H54 (cell line): ENCODE measurements at regions not wholly inside any gene's neighbourhood (a gene's known extent, or its start where the extent isn't known, plus 50 kb on each side); places are given as distances from the start of the nearest gene placed in this dataset.

Source experiments
- DNase-seq: peaks from one replicate; pipeline ENCODE4 v3.0.0; 2011; ENCODE audit warnings: low spot score, mixed read lengths; ENCODE audit not compliant: insufficient read length
- FAIRE-seq: peaks from 3 replicates; lab custom pipeline; 2011; peaks lifted over from hg19 to GRCh38; lab: Jason Lieb, UNC
- POLR2A ChIP-seq: IDR thresholded peaks from 2 replicates; pipeline ENCODE4 v1.6.1; 2011; ENCODE audit warnings: low read depth, mild to moderate bottlenecking, low read length

DNA sequence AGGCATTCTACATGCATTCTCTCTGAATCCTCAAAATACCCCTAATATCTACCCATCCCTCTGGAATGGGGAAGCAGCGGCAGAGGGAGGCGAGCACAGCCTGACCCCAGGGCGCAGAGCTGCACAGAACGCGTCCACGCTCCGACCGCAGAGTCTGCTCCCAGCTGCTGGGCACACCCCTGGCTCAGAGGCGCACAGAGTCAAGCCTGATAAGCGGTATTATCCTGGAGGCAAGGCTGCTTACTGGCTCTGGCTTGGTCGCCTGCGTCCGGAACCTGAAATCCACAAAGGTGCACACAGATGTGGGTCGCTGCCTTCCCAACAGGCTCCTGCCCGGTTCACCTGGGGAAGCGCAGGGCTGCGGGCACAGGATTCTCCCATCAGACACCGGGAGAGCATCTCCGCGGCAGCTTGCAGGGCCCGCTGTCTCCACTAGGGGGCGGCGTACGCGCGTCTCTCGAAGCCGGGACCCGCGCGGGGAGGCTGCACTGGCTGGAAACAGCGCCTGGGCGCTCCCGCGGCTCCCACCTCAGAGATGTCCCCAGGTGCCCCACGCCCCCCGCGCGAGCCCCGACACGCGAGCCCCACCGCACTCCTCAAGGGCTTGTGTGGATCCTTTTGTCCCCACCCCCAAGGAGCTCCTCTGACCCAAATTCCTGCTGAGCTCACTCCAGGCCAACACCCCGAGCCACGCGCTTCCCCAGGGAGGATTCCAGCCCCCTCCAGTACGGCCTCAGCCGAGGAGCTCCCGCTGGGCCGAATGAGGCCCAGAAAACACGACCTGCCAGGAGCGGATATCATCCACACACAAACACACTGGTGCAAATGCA lies 120.1 kb upstream of the FZD10 start:
- no peak for TF ChIP-seq POLR2A
- no peak for DNase-seq
- no peak for FAIRE-seq

GRCh38 chr12:130043685-130044406 lies 118.4 kb upstream of the FZD10 start:
- no peak for FAIRE-seq
- no peak for DNase-seq
- no peak for TF ChIP-seq POLR2A

DNA sequence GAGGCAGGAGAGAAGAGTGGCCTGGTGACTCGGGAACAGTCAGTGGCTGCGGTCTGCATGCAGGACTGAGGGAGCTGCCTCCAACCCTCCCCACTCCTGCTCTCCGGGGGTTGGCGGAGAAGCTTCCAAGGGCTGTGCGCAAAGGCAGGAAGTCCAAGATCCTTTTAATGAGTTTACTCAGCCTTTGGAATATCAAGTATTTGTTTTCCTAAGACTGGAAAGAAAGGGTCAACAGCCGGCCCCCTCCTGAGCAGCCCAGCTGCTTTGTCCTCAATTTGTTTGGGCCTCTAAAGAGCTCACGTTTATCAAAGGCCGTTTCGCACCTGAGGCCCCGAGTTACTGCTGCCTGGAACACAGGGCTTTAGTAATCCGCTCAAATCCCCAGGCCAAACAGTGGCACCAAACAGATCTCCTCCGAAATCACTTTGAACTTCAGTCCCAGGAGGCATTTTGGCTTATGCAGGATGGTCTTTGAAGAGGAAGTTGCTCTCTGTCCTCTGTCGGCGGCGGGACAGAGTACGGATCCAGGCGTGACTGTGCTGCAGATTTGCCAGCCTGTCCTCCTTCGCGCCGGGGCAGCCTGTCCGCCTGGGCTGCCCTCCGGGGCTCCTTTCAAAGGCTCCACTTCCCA lies 117.2 kb upstream of the FZD10 start:
- no peak for FAIRE-seq
- no peak for TF ChIP-seq POLR2A
- no peak for DNase-seq

- no peak for FAIRE-seq
- DNase-seq: no peak
These were observed 112.6 kb upstream of the FZD10 start for GRCh38 chr12:130049666-130050065.

GRCh38 chr12:130051900-130052299 lies 110.4 kb upstream of the FZD10 start:
- no peak for TF ChIP-seq POLR2A
- FAIRE-seq (no peak), DNase-seq (no peak)

More at GRCh38 chr12:130049666-130050065, 112.6 kb upstream of the FZD10 start:
- no peak for TF ChIP-seq POLR2A

DNA sequence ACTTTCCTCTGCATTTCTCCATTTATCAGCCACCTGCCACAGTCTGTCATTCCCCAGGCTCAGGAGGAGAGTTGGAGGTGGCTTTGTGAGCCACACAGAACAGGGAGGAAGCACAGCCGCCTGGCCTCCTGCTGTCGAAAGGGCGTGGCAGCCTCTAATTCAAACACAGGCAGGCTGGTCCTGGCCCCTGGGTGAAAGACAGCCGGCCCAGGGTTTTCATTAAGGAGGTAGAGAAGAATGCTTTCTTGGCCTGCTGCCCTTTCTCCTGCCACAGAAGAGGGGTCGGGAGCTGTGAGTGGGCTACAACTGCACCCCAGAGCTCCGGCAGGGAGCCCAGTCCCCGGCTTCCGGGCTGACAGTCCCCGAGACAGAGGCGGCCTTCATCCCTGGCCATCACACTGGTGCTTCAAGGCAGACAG lies 108.6 kb upstream of the FZD10 start:
- TF ChIP-seq POLR2A: no peak
- DNase-seq: no peak
- no peak for FAIRE-seq

DNA sequence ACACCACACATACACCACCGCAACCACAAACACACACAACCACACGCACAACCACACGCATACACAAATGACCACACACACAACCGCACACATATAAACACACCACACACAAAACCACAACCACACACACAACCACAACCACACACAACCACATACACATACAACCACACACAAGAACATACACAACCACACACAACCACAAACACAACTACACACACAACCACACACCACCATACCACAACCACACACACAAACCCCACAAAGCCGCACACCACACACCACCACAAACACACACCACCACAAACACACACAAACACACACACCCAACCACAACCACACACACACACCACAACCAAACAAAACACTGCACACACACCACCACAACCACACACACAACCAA lies 107.5 kb upstream of the FZD10 start:
- DNase-seq: no peak
- FAIRE-seq: no peak
- no peak for TF ChIP-seq POLR2A

GRCh38 chr12:130058926-130059472 lies 103.3 kb upstream of the FZD10 start:
- FAIRE-seq (no peak), DNase-seq (no peak)
- no peak for TF ChIP-seq POLR2A

DNA sequence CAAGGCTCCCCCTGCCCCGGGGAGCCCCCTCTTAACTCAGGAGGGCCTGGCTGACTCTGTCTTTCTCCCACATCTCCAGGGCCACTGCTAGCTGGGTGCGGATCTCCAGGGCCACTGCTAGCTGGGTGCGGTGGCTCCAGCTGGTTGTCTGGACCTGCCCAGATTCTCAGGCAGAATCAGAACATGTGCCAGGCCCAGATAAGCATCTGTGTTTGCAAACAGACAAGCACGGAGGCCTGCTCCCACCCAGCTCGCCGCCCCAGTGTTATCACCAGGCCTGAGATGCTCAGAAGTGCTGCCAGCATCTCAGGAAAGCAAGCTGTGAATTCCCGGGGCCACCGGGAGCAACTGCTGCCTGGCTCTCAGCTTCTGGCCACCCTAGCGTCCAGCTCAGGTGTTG lies 98.4 kb upstream of the FZD10 start:
- no peak for TF ChIP-seq POLR2A
- FAIRE-seq: no peak
- no peak for DNase-seq

GRCh38 chr12:130064999-130065398 lies 97.3 kb upstream of the FZD10 start:
- TF ChIP-seq POLR2A: no peak
- FAIRE-seq: no peak
- no peak for DNase-seq

DNA sequence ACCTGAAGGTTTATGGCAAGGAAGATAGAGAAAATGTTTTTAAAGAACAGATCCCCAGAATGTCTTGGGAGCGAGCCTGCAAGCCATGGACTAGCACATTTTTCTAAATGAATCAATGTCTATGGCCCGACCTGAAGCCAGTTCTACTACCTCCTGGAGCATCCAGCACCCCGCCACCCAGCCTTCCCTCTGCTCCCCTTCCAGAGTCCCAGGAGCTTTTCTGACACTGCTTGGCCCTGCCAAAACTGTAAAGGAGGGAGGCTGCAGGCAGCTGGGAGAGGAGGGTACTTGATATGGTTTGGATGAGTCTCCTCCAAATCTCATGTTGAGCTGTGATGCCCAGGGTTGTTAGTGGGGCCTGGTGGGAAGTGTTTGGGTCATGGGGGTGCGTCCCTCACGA lies 95.5 kb upstream of the FZD10 start:
- FAIRE-seq (no peak), DNase-seq (no peak)
- no peak for TF ChIP-seq POLR2A

GRCh38 chr12:130068741-130069140 lies 93.5 kb upstream of the FZD10 start:
- no peak for FAIRE-seq

DNA sequence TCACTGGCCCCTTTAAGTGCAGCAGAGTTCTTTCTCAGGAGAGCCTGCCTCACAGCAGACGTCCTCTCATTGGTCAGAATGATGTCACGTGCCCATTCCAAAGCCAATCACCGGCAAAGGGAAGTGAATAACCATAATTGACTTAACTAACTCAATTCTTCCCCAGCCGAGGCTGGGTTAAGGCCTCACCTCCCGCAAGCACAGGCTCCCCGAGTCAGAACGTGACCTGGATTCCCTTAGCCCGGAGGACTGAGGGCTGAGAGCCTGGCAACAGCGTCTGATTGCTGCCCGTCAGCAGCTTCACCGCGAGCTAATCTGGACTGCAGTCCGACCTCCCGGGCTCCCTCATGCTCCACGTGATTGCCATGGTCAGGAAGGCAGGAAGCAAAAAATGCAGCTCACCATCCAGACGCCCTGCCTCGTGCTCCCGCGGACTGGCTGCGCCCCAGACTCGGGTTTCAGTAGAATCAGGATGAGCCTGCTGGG lies 92.1 kb upstream of the FZD10 start:
- FAIRE-seq (no peak), DNase-seq (no peak)
- no peak for TF ChIP-seq POLR2A

More at GRCh38 chr12:130068741-130069140, 93.5 kb upstream of the FZD10 start:
- DNase-seq: no peak
- no peak for TF ChIP-seq POLR2A

GRCh38 chr12:130073721-130074120 lies 88.5 kb upstream of the FZD10 start:
- DNase-seq (no peak), FAIRE-seq (no peak)
- TF ChIP-seq POLR2A: no peak
